B cell (primary cell): ENCODE measurements at regions not wholly inside any gene's neighbourhood (a gene's known extent, or its start where the extent isn't known, plus 50 kb on each side); places are given as distances from the start of the nearest gene placed in this dataset.

Source experiments
- EZH2 ChIP-seq: IDR thresholded peaks from 2 replicates; pipeline ENCODE4 v1.6.1; 2012; ENCODE audit warnings: borderline replicate concordance, low read depth, mild to moderate bottlenecking, moderate library complexity, low read length; ENCODE audit not compliant: insufficient read depth, poor library complexity, severe bottlenecking
- TF ChIP-seq, protein P1 (sequence below): fragments of 200-600 bp; IDR thresholded peaks from one replicate; pipeline ENCODE4 v1.8.0; 2022; ENCODE audit warnings: antibody characterized with exemption, mild to moderate bottlenecking

DNA sequence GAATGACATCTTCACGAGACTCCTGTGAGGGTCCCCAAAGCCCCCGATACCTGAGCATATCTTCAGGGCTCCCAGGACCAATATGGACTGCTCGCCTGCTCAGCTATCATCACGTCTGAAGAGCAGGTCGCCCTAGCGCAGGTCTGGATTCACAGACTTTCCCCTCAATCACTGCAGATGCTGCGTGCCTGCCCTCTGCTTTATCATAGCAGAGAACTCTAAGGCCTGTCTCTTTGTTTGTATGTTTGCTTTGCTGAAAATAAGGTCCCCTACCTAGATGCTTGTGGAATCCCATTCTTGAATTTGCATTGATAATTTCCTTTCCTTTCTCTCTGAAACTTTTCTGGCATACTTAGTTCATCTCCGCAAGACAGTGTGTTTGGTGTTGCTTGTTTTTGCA lies 140.3 kb upstream of the NSMCE3 start:
- TF ChIP-seq, protein P1, sequence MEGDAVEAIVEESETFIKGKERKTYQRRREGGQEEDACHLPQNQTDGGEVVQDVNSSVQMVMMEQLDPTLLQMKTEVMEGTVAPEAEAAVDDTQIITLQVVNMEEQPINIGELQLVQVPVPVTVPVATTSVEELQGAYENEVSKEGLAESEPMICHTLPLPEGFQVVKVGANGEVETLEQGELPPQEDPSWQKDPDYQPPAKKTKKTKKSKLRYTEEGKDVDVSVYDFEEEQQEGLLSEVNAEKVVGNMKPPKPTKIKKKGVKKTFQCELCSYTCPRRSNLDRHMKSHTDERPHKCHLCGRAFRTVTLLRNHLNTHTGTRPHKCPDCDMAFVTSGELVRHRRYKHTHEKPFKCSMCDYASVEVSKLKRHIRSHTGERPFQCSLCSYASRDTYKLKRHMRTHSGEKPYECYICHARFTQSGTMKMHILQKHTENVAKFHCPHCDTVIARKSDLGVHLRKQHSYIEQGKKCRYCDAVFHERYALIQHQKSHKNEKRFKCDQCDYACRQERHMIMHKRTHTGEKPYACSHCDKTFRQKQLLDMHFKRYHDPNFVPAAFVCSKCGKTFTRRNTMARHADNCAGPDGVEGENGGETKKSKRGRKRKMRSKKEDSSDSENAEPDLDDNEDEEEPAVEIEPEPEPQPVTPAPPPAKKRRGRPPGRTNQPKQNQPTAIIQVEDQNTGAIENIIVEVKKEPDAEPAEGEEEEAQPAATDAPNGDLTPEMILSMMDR = no peak
- TF ChIP-seq EZH2 = no peak
